ENCODE measurements at regions not wholly inside any gene's neighbourhood (a gene's known extent, or its start where the extent isn't known, plus 50 kb on each side); places are given as distances from the start of the nearest gene placed in this dataset.
A peak's percentile ranks its signal among the peaks of the same experiment; 100 is the strongest.

DNA sequence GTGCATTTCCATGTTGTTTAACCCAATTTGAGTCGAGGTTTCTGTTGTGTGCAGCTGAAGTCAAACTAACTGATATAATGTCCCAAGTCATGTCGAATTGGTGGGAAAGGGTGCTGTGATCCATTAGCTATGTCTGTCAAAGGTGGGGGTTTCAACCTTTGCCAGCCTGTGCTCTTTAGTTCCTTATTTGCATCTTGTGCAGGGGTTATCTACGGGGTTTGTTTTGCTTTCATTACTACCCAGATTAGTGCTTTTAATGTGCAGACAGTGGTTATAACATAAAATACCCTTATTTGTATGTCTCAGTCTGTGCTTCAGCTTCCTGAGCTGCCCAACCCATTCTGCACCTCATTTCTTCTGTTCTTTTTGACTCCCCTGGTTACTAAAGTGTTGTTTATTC lies 271.9 kb upstream of the CXCR4 start (continued):
- TF ChIP-seq E4F1 (IDR thresholded peaks at IDR 0.05; ENCODE audit: borderline replicate concordance, partially characterized antibody), result peak; percentile 28
- no peak for TF ChIP-seq ZNF274 (IDR thresholded peaks at IDR 0.05; ENCODE audit: insufficient read depth, insufficient read length)
- TF ChIP-seq GATAD2B (conservative IDR thresholded peaks at IDR 0.05; ENCODE audit: low read depth), result no peak
- TF ChIP-seq, protein P1, sequence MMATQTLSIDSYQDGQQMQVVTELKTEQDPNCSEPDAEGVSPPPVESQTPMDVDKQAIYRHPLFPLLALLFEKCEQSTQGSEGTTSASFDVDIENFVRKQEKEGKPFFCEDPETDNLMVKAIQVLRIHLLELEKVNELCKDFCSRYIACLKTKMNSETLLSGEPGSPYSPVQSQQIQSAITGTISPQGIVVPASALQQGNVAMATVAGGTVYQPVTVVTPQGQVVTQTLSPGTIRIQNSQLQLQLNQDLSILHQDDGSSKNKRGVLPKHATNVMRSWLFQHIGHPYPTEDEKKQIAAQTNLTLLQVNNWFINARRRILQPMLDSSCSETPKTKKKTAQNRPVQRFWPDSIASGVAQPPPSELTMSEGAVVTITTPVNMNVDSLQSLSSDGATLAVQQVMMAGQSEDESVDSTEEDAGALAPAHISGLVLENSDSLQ (IDR thresholded peaks at IDR 0.05), result peak; percentile 60; the same call in 1 of the 2 replicates
- TF ChIP-seq STAT3 (IDR thresholded peaks at IDR 0.05; ENCODE audit: low read depth, low read length), result no peak
- TF ChIP-seq, protein P2, sequence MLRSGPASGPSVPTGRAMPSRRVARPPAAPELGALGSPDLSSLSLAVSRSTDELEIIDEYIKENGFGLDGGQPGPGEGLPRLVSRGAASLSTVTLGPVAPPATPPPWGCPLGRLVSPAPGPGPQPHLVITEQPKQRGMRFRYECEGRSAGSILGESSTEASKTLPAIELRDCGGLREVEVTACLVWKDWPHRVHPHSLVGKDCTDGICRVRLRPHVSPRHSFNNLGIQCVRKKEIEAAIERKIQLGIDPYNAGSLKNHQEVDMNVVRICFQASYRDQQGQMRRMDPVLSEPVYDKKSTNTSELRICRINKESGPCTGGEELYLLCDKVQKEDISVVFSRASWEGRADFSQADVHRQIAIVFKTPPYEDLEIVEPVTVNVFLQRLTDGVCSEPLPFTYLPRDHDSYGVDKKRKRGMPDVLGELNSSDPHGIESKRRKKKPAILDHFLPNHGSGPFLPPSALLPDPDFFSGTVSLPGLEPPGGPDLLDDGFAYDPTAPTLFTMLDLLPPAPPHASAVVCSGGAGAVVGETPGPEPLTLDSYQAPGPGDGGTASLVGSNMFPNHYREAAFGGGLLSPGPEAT (IDR thresholded peaks at IDR 0.05; ENCODE audit: low read depth), result peak; percentile 81; the same call in 1 of the 2 replicates
- peak; percentile 72 for TF ChIP-seq NR2C1 (IDR thresholded peaks at IDR 0.05)
- TF ChIP-seq BHLHE40 (IDR thresholded peaks at IDR 0.05; ENCODE audit: borderline replicate concordance in 1 of 2, low read depth in 2 of 2, low read length in 1 of 2), result peak; percentile 70; a peak in 2 of 4 replicates
- peak; percentile 47 for TF ChIP-seq NR2C2 (IDR thresholded peaks at IDR 0.05; ENCODE audit: borderline replicate concordance, control insufficient read depth, insufficient read length, low read depth)
- peak; percentile 23; the same call in 1 of the 2 replicates for TF ChIP-seq IKZF1 (conservative IDR thresholded peaks at IDR 0.05)
- TF ChIP-seq PBX3 (IDR thresholded peaks at IDR 0.05; ENCODE audit: insufficient replicate concordance, low read depth, low read length), result no peak
- TF ChIP-seq IKZF2 (IDR thresholded peaks at IDR 0.05), result peak; percentile 13 to 16; a peak in 1 of 4 replicates
- no peak for TF ChIP-seq PML (IDR thresholded peaks at IDR 0.05; ENCODE audit: low read length)
- TF ChIP-seq SMARCA5 (IDR thresholded peaks at IDR 0.05), result no peak
- TF ChIP-seq, protein P3, sequence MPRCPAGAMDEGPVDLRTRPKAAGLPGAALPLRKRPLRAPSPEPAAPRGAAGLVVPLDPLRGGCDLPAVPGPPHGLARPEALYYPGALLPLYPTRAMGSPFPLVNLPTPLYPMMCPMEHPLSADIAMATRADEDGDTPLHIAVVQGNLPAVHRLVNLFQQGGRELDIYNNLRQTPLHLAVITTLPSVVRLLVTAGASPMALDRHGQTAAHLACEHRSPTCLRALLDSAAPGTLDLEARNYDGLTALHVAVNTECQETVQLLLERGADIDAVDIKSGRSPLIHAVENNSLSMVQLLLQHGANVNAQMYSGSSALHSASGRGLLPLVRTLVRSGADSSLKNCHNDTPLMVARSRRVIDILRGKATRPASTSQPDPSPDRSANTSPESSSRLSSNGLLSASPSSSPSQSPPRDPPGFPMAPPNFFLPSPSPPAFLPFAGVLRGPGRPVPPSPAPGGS (IDR thresholded peaks at IDR 0.05; ENCODE audit: borderline replicate concordance, insufficient read depth, low read depth, low read length, poor library complexity, severe bottlenecking), result no peak
- no peak for TF ChIP-seq ZNF622 (IDR thresholded peaks at IDR 0.05)
- peak; percentile 40; the same call in 1 of the 2 replicates for TF ChIP-seq DPF2 (IDR thresholded peaks at IDR 0.05)
- TF ChIP-seq SRF (IDR thresholded peaks at IDR 0.05; ENCODE audit: low read depth in 2 of 2, low read length in 2 of 2), result peak in 1 of 2 experiments; percentile 90; a peak in 2 of 4 replicates
- peak; percentile 63 for TF ChIP-seq FOXK2 (IDR thresholded peaks at IDR 0.05)
- TF ChIP-seq TCF3 (IDR thresholded peaks at IDR 0.05; ENCODE audit: borderline replicate concordance, insufficient read depth, low read depth, low read length), result no peak
- TF ChIP-seq, protein P4, sequence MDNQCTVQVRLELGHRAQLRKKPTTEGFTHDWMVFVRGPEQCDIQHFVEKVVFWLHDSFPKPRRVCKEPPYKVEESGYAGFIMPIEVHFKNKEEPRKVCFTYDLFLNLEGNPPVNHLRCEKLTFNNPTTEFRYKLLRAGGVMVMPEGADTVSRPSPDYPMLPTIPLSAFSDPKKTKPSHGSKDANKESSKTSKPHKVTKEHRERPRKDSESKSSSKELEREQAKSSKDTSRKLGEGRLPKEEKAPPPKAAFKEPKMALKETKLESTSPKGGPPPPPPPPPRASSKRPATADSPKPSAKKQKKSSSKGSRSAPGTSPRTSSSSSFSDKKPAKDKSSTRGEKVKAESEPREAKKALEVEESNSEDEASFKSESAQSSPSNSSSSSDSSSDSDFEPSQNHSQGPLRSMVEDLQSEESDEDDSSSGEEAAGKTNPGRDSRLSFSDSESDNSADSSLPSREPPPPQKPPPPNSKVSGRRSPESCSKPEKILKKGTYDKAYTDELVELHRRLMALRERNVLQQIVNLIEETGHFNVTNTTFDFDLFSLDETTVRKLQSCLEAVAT (IDR thresholded peaks at IDR 0.05), result peak; percentile 100
- no peak for TF ChIP-seq BRCA1 (IDR thresholded peaks at IDR 0.05; ENCODE audit: low read depth, low read length)

Data from GM12878 (cell line).